GM21447 (cell line): ENCODE measurements at regions not wholly inside any gene's neighbourhood (a gene's known extent, or its start where the extent isn't known, plus 50 kb on each side); places are given as distances from the start of the nearest gene placed in this dataset.
"Not testable (repeated sequence)": the region's sequence is repeated elsewhere in the genome, so short reads cannot be mapped to it uniquely, and the experiment has no call there.

ENCODE experiments used
- ATAC-seq: cut with Tn5 transposase; IDR thresholded peaks from one replicate; pipeline ENCODE4 v1.9.1; 2021; ENCODE audit not compliant: unreplicated experiment

DNA sequence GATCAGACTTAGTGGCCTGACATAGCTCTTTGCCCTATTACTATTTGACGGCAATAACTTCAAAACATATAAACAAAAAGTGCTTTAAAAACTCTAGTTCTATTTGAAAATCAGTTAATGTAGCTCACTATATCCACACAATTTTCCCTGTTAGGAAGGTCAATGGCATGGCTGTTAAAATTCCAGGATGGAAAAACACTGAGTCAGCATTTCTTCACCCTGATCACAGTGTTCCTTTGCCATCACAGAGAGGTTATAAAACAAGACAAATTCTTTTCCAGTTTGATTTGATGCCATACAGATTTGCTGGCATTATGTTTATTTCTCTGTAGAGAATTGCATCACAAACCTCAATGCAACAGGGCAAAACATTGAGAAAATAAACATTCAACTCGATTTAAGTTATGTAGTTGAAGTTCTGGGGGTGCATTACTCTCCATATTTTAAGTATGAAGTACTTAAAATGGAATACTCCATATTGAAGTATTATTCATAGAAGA lies 253.7 kb upstream of the HSF2 start:
- ATAC-seq = no peak

DNA sequence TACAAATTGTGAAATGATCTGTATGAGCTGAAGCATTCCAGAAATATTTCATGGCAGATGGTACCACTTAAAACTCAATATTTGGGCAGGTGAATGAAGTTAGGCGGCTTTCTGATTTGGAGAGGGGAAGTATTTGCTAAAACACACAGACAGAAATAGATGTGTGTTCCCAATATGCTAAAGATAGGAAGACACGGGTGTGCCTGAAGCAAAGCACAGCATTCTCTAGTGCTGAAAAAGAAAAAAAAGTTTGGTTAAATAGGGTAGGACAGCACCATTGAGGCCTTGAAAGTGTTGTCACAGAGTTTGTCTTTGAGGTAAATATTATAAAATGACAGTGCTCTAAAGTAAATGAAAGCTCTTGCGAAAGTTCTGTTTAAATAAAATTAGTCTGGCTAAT lies 252.2 kb upstream of the HSF2 start:
- no peak for ATAC-seq

DNA sequence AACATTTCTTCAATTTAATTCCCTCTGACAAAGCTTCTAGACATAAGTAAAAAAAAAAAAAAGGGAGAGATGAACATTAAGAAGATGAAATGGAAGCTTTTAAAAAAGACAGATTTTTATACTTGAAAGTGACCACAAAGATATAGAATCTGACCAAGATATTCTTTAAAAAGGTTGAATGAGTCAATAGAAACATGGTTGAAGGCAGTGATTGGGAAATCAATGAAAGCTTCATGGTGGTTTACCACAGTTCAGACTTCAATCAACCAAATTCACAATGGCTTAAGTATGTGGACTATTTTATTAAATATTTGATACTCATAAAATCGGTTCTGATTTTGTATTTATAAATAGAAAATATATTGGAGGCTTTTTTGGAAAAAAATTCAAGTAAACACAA lies 248.4 kb upstream of the HSF2 start:
- no peak for ATAC-seq

DNA sequence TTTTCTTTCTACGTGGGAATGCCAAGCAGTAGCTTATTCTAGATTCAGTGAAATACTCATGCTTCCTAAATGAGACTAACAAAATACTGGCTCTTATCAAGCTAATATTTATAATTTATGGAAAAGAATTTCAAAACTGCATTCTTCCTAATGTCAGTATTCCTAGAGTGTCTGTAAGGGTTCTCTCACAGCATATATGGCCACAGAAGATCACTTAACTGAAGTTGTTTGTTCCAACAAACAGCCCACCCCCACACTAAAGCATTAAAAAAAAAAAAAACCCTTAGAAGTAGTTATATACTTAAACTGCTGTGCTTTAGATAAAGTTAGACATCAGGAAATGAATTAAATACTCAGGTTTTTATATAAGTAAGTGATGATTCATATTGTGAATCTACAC lies 247.7 kb upstream of the HSF2 start:
- ATAC-seq = no peak

DNA sequence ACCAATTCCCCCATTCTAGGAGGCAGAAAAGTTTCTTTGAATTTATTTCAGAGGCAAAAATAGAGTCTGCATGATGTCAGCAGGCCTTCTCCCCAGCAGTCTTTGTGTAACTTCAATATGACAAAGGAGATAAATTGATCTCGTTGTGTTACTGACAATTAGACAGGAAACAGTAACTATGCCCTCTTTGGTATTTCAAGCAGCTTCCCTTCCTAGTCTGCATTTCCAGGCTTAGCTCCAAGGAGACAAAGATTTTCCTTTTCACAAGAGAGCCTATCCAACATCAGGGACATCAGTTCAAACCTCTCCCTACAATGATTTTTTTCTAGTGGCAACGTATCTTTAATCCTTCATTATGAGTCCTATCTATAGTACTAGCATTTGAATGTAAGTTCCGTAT lies 245.9 kb upstream of the HSF2 start:
- ATAC-seq = no peak

DNA sequence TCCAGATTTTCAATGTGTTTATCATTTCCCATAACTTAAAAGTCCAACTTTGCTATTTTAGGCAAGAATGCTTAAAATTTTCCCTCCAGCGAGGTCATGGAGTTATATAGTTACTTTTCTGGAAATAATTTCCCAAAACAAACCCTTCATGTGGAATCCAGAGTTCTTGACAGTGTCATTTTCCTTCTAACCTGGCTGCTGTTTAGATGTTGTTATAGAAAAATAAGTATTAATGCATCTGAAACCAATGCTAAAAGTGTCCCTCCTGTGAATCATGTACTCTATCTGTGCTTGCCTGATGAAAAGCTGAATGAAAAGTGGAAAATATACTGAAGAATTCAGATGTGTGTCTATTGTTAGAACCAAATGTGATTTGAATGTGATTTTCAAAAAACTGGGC lies 245.3 kb upstream of the HSF2 start:
- no peak for ATAC-seq

DNA sequence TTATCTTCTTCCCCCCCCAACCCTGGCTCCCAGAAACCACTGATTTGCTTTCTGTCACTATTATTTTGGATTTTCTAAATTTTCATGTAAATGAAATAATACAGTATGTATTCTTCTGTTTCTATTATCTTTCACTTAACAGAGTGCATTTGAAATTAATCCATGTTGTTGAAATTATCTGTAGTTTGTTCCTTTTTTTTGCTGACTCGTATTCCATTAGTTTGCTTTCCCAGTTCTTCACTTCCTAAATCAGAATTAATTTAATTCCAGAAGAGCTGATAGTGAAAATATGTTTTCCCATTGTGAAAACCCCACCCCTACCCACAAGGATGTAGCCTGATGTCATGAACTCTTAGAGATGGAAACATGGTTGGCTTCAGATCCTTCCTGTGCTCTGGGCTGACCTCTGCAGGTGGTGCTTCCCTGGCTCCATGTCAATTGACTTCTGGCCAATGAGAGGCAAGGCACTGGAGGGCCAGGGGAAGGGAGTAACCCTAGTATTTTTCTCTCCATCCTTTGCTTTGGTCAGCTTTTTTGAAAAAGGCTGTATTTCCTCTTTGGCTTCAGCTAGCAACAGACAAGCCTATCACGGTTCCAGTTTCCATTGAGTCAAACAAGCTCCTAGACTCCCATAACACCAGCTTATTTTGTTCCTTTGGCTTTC lies 244.4 kb upstream of the HSF2 start:
- no peak for ATAC-seq

DNA sequence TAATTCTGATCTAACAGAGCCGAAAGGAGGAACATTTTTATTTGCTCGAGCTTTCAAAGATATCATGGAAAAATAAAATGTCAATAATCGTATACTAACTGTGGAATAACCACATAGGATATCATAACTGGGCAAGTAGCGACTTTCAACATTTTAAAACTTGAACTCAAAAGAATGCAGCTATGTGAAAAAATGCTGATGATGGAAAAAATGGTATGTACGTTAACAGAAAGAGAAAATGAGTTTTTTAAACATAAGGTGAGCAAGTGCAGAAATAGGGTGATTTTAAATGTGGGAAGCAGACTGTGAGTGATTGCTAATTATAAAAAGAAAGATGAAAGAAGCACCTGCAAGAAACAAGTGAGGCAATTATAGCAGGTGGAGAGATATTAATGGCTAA lies 238.3 kb upstream of the HSF2 start:
- no peak for ATAC-seq

DNA sequence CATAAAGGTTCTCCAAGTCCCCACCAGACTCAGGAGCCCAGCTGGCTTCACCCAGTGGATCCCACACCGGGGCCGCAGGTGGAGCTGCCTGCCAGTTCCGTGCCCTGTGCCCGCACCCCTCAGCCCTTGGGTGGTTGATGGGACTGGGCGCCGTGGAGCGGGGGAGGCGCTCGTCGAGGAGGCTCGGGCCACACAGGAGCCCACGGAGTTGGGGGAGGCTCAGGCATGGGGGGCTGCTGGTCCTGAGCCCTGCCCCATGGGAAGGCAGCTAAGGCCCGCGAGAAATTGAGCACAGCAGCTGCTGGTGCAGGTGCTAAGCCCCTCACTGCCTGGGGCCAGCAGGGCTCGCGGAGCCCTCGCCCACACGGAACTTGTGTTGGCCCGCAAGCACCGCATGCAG lies 234.4 kb upstream of the HSF2 start:
- no peak for ATAC-seq

DNA sequence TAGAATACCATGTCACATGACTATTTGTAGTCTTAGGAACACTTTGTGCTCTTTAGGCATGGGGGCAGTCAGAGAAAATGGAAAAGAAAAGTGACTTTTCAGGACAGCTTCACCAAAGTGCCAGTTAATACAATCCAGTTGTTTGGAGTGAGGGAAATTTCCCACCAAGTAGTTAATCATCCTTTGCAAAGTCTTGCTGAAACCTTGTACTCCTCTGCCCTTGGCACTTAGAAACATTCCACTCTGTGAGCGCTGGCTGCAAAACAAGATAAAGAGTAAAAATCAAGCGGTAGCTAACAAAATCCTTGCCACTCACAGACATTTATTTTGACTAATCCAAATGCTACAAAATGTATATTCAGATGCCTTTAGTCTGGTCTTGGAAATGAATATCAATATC lies 229.2 kb upstream of the HSF2 start:
- no peak for ATAC-seq

DNA sequence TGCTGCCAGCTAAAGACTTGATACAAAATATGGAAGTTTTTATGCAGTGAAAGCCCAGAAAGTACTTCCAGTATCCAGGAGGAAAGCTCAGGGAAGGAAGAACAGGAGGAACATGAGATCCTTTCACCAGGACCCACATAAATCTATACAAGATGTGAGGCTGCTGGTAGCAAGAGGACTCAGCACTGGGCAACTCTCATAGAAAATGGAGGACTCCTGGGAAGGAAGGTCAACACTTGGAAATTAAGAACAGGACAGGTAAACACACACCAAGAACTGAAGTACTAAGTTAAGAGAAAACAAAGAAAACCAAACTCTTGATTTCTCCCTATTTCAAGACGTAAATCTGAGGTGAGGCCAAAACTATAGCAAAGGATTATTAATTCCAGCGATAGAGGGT lies 220.5 kb upstream of the HSF2 start:
- no peak for ATAC-seq

DNA sequence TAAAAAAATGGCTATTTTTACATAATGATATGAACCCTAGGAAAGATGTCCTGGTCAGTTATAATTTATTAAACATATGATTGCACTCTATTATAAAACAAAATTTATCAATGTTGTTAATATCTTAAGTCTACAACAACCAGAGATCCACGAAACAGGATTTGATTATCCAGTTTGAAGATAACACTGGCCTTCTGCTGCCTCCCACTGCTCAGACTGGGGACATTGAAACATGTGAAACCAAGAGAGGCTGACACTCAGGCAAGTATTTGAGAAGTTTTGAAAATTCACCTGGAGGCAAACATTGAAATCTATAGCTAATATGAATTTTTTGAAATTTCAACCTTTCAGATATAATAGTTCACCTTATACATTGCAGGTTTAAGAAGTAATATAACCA lies 219.3 kb upstream of the HSF2 start:
- no peak for ATAC-seq

DNA sequence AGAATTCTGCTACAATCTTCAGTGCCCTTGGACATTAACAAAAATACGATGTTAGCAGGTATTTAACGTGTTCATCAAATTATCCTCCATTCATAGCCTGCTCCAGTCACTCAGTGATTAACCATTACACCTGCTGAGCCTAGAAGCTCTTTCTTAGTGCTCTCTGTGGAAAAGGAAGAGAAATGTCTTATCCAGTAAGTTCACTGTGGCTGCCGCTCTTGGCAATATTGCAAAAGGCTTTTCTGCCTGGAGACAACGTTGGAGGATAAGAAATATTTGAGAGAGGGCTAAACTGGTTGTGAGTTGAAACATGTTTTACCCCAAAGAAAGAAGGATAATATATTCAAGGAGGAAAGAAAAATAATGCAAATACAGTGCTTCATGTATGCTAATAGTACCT lies 217.4 kb upstream of the HSF2 start:
- no peak for ATAC-seq

DNA sequence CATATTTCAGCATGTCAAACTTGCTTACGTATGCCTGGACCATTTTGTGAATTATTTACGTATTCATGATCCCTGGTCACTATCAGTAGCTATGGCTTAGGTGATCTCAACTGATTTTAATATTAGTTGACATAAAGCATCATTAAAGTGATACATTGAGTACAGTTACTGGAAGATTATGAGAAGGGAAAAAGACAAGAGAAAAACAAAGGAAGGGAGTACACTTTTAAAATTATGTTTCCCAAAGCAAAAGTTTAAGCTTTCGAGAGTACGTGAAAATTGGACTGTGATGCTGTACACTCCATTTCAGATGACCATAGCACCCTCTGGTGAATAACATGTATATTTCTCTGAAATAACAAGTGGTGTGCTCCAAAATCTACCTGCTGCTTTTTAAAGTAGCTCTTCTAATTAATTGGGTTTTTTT lies 215.0 kb upstream of the HSF2 start:
- no peak for ATAC-seq

DNA sequence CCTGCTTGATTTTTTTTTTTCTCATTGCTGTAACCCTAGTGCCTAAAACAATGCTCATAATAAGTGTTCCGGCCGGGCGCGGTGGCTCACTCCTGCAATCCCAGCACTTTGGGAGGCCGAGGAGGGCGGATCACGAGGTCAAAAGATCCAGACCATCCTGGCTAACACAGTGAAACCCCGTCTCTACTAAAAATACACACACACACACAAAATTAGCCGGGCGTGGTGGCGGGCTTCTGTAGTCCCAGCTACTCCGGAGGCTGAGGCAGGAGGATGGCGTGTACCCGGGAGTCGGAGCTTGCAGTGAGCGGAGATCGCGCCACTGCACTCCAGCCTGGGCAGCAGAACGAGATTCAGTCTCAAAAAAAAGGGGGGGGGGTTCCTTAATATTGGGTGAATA lies 214.0 kb upstream of the HSF2 start:
- not testable (repeated sequence) for ATAC-seq

DNA sequence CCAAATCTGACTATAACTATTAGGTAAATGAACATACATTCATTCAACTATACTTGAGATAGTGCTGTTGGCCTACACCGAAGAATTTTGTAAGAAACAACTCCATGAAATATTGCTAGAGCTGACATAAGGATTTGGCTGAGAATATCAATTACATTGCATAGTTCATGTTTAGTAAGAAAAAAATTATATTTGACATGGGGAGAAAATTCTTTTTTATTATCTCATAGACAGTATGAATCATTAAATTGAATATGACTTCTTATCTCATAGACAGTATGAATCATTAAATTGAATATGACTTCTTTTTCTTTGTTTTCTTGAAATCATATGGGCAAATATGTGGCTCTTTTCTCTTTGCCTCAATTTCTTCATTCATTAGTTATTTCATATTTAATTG lies 212.3 kb upstream of the HSF2 start:
- no peak for ATAC-seq

DNA sequence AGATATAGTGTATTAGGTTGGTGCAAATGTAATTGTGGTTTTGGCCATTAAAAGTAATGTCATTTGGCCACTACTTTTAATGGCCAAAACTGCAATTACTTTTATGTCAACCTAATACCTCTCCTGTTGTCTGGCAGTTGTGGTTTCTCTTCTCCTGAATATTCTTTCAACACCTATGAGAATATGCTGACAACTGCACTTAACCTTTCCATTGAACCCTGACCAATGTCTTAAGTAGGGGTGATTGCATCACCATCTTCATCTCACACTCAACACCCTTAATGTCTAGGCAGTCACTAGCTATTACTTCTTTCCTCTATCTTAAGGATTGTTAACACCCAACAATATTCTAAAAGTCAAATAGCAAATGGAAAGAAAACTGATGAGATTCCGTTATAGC lies 200.5 kb upstream of the HSF2 start:
- no peak for ATAC-seq

DNA sequence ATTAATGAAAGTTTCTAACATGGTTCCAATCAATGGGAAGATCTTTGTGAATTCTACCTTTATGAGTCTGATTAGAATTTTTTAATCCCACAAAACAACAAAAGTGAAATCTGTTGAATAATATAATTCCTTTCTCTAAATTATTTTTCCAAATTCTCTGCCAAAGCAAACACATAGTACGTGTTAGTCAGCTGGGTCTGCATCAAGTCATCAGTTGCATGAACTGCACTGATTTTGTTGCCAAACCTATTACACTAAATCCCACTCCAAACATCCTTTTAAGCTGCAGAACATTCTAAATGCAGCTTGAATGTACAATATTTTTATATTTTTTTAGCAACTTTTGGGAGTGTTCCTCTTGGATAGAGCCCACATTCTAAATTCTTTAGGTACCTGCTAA lies 199.0 kb upstream of the HSF2 start:
- ATAC-seq = no peak

DNA sequence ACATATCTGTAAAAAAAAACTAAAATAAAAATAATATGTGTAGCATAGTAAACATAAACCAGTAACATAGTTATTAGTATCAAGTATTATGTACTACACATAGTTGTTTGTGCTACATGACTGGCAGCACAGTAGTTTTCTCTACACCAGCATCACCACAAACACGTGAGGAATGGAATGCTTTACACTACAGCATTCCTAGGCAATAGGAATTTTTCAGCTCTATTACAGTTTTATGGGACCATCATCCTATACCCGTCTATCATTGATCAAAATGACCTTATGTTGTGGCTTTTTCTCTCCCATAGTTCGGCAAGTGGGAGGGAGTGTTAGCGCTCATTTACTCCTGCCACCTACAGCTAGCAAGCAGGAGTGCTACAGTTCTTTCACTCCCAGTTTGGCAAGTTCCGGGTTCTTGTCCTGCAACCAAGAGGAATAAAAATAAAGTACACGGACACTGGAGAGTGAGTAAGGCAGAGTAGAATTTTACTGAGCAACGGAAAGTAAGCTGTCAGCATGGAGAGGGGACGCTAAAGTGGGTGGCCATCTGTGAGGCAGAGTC lies 196.8 kb upstream of the HSF2 start:
- no peak for ATAC-seq

DNA sequence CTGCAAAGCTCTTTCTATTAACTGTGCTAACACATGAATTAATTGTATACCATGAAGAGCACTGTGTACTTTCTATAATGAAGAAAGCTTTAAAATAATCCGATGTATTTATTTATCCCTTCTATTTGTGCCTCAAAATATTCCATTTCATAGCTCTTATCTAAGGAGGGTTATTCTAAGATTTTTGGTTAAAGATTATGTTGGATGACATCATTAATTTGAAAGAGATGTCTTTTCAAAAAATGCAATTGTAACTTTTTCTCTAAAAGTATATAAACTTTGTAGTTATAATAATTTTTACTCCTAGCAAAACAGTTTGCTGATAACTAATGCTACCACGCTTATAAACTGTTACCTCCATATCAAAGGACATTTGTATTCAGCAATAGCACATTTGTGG lies 192.4 kb upstream of the HSF2 start:
- no peak for ATAC-seq

DNA sequence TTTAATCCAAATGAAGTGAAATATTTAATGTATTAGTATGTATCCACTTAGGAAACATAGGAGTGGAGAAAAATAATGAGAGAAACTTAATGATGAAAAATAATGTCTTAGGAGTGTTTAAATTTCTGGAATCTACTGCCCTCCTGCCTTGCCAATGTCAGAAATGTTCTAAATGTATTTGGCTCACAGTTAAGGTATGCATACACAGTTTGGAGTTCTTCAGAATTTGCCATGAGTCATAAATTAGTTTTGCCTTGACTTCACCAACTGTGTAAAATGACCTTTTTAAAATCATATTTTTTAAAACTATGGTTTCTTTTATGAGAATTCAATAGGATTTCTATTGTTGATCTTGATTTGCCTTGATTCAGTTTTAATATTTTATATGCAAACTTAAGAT lies 191.7 kb upstream of the HSF2 start:
- ATAC-seq = no peak

DNA sequence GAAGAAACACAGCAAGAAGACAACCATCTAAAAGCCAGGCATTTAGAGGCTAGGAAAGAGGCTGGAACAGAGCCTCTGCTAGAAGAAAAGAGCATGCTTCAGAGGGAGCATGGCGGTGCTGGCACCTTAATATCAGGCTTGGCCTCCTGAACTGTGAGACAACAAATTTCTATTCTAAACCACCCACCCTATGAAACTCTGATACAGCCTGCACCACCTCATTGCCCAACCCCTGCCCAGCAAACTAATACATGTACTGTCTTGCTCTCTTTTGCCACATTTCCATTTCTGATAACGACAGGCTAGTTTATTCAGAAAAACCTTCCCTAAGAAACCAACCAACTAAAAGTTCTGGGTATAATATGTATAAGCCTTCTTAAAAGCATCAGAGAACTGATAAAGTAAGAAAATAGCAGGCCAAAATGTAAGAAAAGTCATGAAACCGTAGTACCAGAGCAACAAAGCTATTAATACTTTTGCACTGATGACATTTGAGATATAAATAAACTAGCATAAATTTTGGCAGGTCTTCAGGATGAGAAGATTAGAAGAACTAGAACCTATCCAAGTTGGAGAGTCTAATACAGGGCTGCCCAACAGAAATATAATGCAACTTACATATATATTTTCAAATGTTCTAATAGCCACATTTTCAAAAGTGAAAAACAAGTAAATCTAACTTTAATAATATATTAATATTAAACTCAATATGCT lies 184.7 kb upstream of the HSF2 start:
- no peak for ATAC-seq

DNA sequence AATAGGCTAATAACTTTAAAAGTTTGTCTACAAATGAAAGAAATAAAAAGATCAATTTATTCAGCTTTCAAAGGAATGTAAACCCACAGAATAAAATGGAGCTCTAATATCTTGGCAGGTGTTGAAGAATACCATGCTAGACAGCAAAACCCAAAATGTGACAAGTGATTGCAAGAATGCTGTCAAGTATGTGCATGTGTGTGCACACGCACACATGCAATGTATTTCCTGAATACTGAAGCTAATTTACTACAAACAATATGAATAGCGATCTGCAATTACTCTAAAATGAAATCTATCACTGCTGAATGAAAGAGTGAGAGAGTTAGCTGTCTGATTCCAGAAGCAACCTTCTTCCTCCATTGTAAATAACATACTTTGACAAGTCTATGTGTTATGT lies 179.2 kb upstream of the HSF2 start:
- no peak for ATAC-seq
